Keratinocyte (primary cell): ENCODE measurements at regions not wholly inside any gene's neighbourhood (a gene's known extent, or its start where the extent isn't known, plus 50 kb on each side); places are given as distances from the start of the nearest gene placed in this dataset.
"Not testable (repeated sequence)": the region's sequence is repeated elsewhere in the genome, so short reads cannot be mapped to it uniquely, and the experiment has no call there.

ENCODE experiments used
- DNase-seq: peaks from one replicate; pipeline ENCODE4 v3.0.0-alpha.2; 2011; ENCODE audit warnings: low read depth, missing footprints, low spot score
- FAIRE-seq: peaks from 2 replicates; lab custom pipeline; 2011; peaks lifted over from hg19 to GRCh38; lab: Jason Lieb, UNC
- H2AFZ ChIP-seq: 2 replicates; pipeline ENCODE4 v1.6.0; 2012; ENCODE audit warnings: low read length, control low read depth, inconsistent platforms; ENCODE audit not compliant: control insufficient read depth
- H3K27ac ChIP-seq: 2 replicates; pipeline ENCODE4 v1.5.1; 2011; ENCODE audit warnings: low read length; ENCODE audit not compliant: control insufficient read depth, insufficient read depth
- H3K27me3 ChIP-seq: 3 replicates; pipeline ENCODE4 v1.6.0; 2011; ENCODE audit warnings: low read length; ENCODE audit not compliant: control insufficient read depth, insufficient read depth; ENCODE audit errors: extremely low read depth
- H3K36me3 ChIP-seq, 2 experiments: 2 replicates in 1 of 2; 3 replicates in 1 of 2; pipeline ENCODE4 v1.5.1; 2011; ENCODE audit warnings: low read length in 2 of 2, mild to moderate bottlenecking in 1 of 2; ENCODE audit not compliant: control insufficient read depth in 2 of 2, insufficient read depth in 2 of 2; ENCODE audit errors: extremely low read depth in 1 of 2
- H3K4me1 ChIP-seq: 3 replicates; pipeline ENCODE4 v1.5.1; 2011; ENCODE audit warnings: low read length; ENCODE audit not compliant: control insufficient read depth, insufficient read depth; ENCODE audit errors: extremely low read depth
- H3K4me2 ChIP-seq: 3 replicates; pipeline ENCODE4 v1.6.0; 2011; ENCODE audit warnings: low read depth, low read length; ENCODE audit not compliant: control insufficient read depth, insufficient read depth; ENCODE audit errors: extremely low read depth
- H3K4me3 ChIP-seq, 3 experiments: fragments of 200-600 bp in 1 of 3; sonication (generic) in 1 of 3; 2 replicates in 2 of 3; 3 replicates in 1 of 3; pipeline ENCODE4 v1.5.1; 2011 to 2016; ENCODE audit warnings: low read length in 3 of 3, mild to moderate bottlenecking in 3 of 3, control low read depth in 2 of 3, inconsistent platforms in 1 of 3, low read depth in 1 of 3, mixed read lengths in 1 of 3, mixed run types in 1 of 3, moderate library complexity in 1 of 3; ENCODE audit not compliant: control insufficient read depth in 2 of 3, insufficient read depth in 2 of 3; ENCODE audit errors: extremely low read depth in 1 of 3
- H3K79me2 ChIP-seq: 2 replicates; pipeline ENCODE4 v1.6.0; 2012; ENCODE audit warnings: low read length; ENCODE audit not compliant: control insufficient read depth, insufficient read depth
- H3K9ac ChIP-seq: 3 replicates; pipeline ENCODE4 v1.6.0; 2011; ENCODE audit warnings: low read length; ENCODE audit not compliant: control insufficient read depth, insufficient read depth; ENCODE audit errors: extremely low read depth
- H3K9me1 ChIP-seq: 3 replicates; pipeline ENCODE4 v1.6.0; 2011; ENCODE audit warnings: low read length; ENCODE audit not compliant: control insufficient read depth, insufficient read depth; ENCODE audit errors: extremely low read depth
- H3K9me3 ChIP-seq: 2 replicates; pipeline ENCODE4 v1.5.1; 2012; ENCODE audit warnings: low read depth, low read length; ENCODE audit not compliant: control insufficient read depth
- H4K20me1 ChIP-seq: 3 replicates; pipeline ENCODE4 v1.6.0; 2011; ENCODE audit warnings: low read length; ENCODE audit not compliant: control insufficient read depth, insufficient read depth; ENCODE audit errors: extremely low read depth
- EZH2 ChIP-seq: IDR thresholded peaks from one replicate; pipeline ENCODE4 v1.6.1; 2012; ENCODE audit warnings: inconsistent platforms, mild to moderate bottlenecking, low read length, moderate library complexity
- dilution Hi-C: fragments of 300-500 bp; cut with MboI; formaldehyde crosslinking; loops from one replicate; pipeline ENCODE4 v1.7.0; 2020; ENCODE audit warnings: low sequenced_read_pairs; ENCODE audit not compliant: extremely low pct_ligation_motif_present
- TF ChIP-seq, protein P1 (sequence below), 3 experiments: IDR thresholded peaks in 1 of 3; conservative IDR thresholded peaks in 1 of 3; optimal IDR thresholded peaks in 1 of 3; 2 replicates in 2 of 3; 3 replicates in 1 of 3; pipeline versions ENCODE3 to v1.5.1; 2011; ENCODE audit warnings: low read length in 3 of 3, mild to moderate bottlenecking in 3 of 3, moderate library complexity in 2 of 3, control low read depth in 1 of 3, inconsistent platforms in 1 of 3; ENCODE audit not compliant: insufficient read depth in 2 of 3; ENCODE audit errors: extremely low read depth in 1 of 3

DNA sequence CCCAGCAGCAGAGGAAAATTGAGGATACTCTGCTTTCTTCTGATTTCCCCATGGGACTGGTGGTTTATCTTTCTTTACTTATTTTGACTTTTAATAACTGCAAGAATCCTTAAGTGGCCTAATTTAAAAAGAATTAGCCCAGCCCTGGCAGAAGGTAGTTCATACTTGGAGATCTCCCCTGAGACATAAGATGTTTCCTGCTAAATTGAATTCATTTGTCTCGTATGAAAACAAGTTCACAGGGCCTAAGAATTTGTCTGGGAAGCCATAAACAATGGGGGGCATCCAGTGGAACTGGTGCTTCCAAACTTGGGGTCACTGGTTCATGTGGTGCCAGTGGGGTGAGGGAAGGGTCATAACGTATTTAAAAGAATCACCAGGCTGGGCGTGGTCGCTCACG is 283.1 kb upstream of the RASGRP1 start:
- Histone ChIP-seq H2AFZ (no peak overlapping the region), H3K79me2 (no peaks in the 10 kb centered on the region), H3K4me3 (no peak overlapping the region), H3K4me2 (no peak overlapping the region), H3K36me3 (no peaks in the 10 kb centered on the region), H3K27me3 (no peaks in the 10 kb centered on the region), H3K9ac (no peak overlapping the region), H3K4me1 (no peaks in the 10 kb centered on the region), H3K9me3 (no peaks in the 10 kb centered on the region), H3K27ac (no peak overlapping the region), H4K20me1 (no peaks in the 10 kb centered on the region), H3K9me1 (no peaks in the 10 kb centered on the region)
- TF ChIP-seq, protein P1, sequence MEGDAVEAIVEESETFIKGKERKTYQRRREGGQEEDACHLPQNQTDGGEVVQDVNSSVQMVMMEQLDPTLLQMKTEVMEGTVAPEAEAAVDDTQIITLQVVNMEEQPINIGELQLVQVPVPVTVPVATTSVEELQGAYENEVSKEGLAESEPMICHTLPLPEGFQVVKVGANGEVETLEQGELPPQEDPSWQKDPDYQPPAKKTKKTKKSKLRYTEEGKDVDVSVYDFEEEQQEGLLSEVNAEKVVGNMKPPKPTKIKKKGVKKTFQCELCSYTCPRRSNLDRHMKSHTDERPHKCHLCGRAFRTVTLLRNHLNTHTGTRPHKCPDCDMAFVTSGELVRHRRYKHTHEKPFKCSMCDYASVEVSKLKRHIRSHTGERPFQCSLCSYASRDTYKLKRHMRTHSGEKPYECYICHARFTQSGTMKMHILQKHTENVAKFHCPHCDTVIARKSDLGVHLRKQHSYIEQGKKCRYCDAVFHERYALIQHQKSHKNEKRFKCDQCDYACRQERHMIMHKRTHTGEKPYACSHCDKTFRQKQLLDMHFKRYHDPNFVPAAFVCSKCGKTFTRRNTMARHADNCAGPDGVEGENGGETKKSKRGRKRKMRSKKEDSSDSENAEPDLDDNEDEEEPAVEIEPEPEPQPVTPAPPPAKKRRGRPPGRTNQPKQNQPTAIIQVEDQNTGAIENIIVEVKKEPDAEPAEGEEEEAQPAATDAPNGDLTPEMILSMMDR (optimal IDR thresholded peaks at IDR 0.05 in 1 of 3, IDR thresholded peaks at IDR 0.05 in 1 of 3, conservative IDR thresholded peaks at IDR 0.05 in 1 of 3; ENCODE audit: extremely low read depth in 1 of 3, insufficient read depth in 2 of 3, low read length in 3 of 3), result no peak
- no peak for TF ChIP-seq EZH2
- dilution Hi-C loops, result no loop called here
- DNase-seq (no peak), FAIRE-seq (no peak)

DNA sequence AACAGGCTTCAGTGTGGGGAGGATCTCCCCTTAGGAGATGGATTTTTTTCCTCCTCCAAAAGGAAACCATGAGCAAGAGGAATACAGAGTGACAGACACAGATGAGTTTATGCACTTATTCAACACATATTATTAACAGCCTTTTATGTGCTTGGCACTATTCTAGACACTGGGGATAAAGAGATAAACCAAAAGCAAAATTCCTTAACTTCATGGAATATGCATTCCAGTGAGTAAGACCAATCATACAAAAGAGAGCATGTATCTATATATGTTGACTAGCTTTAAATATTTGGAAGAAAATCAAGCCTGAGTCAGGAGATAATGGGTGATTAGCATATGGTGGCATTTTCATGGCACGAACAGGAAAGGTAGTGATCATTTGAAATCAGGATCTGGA is 284.4 kb upstream of the RASGRP1 start:
- Histone ChIP-seq H3K4me3 (no peak overlapping the region), H2AFZ (no peak overlapping the region), H3K27ac (no peak overlapping the region), H3K27me3 (no peaks in the 10 kb centered on the region), H4K20me1 (no peaks in the 10 kb centered on the region), H3K79me2 (no peaks in the 10 kb centered on the region), H3K4me2 (no peak overlapping the region), H3K9me3 (no peaks in the 10 kb centered on the region), H3K9me1 (no peaks in the 10 kb centered on the region), H3K4me1 (no peaks in the 10 kb centered on the region), H3K9ac (no peak overlapping the region), H3K36me3 (no peaks in the 10 kb centered on the region)
- TF ChIP-seq EZH2, result no peak
- TF ChIP-seq, protein P1 (optimal IDR thresholded peaks at IDR 0.05 in 1 of 3, IDR thresholded peaks at IDR 0.05 in 1 of 3, conservative IDR thresholded peaks at IDR 0.05 in 1 of 3; ENCODE audit: extremely low read depth in 1 of 3, insufficient read depth in 2 of 3, low read length in 3 of 3), result no peak
- FAIRE-seq, result no peak
- dilution Hi-C loops, result no loop called here
- DNase-seq, result no peak

DNA sequence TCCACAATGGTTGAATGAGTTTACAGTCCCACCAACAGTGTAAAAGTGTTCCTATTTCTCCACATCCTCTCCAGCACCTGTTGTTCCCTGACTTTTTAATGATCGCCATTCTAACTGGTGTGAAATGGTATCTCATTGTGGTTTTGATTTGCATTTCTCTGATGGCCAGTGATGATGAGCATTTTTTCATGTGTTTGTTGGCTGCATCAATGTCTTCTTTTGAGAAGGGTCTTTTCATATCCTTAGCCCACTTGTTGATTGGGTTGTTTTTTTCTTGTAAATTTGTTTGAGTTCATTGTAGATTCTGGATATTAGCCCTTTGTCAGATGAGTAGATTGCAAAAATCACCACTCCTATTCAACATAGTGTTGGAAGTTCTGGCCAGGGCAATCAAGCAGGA is 287.6 kb upstream of the RASGRP1 start:
- H3K27ac ChIP-seq, H3K9me1 ChIP-seq, H3K79me2 ChIP-seq, H3K27me3 ChIP-seq, DNase-seq, H3K4me3 ChIP-seq, H3K36me3 ChIP-seq, H3K4me1 ChIP-seq, dilution Hi-C loops, H2AFZ ChIP-seq, H3K9me3 ChIP-seq, H3K9ac ChIP-seq, H4K20me1 ChIP-seq, FAIRE-seq, H3K4me2 ChIP-seq: not testable (repeated sequence)
